ENCODE measurements at regions not wholly inside any gene's neighbourhood (a gene's known extent, or its start where the extent isn't known, plus 50 kb on each side); places are given as distances from the start of the nearest gene placed in this dataset.

DNA sequence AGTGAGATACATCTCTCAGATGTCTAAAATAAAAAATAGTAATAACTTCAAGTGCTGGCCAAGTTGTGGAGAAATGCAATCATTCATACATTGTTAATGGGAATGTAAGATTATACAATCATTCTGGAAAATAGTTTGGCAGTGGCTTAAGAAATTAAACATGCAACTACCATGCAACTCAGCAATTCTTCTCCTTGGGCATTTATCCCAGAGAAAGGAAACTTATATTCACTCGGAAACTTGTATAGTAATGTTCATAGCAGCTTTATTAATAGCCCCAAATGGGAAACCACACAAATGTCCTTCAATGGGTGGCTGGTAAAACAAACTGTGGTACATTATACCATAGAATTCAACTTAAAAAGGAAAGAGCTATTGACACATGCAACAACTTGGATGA is 274.0 kb upstream of the SPRED2 start:
- CTCF ChIA-PET = no interaction called here
- DNase-seq (ENCODE audit: extremely low spot score) = no peak
- POLR2A ChIA-PET = no interaction called here
- TF ChIP-seq, protein P1, sequence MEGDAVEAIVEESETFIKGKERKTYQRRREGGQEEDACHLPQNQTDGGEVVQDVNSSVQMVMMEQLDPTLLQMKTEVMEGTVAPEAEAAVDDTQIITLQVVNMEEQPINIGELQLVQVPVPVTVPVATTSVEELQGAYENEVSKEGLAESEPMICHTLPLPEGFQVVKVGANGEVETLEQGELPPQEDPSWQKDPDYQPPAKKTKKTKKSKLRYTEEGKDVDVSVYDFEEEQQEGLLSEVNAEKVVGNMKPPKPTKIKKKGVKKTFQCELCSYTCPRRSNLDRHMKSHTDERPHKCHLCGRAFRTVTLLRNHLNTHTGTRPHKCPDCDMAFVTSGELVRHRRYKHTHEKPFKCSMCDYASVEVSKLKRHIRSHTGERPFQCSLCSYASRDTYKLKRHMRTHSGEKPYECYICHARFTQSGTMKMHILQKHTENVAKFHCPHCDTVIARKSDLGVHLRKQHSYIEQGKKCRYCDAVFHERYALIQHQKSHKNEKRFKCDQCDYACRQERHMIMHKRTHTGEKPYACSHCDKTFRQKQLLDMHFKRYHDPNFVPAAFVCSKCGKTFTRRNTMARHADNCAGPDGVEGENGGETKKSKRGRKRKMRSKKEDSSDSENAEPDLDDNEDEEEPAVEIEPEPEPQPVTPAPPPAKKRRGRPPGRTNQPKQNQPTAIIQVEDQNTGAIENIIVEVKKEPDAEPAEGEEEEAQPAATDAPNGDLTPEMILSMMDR (IDR thresholded peaks at IDR 0.05; ENCODE audit: control extremely low read depth, extremely low read depth, low read depth, missing control alignments) = no peak

DNA sequence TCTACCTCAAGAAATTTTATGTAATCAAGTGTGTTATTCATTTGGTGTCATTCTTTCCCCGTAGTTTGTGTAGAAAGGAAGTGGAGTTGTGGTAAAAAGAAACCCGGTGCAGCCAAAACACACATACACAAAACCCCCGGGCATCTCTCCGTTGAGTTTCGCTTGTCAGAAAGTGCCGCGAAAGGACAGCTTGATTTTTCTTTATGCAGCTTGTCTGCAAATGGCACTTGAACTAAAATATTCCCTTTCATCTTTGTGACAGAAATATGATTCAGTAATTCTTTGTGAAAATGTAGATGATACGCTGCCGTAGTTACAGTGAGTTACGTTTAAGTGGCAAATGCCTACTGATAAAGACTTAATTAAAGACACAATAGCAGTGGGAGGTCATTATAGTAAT is 268.8 kb upstream of the SPRED2 start:
- TF ChIP-seq, protein P1 (IDR thresholded peaks at IDR 0.05; ENCODE audit: control extremely low read depth, extremely low read depth, low read depth, missing control alignments) = no peak
- no peak for DNase-seq (ENCODE audit: extremely low spot score)
- CTCF ChIA-PET = no interaction called here
- POLR2A ChIA-PET = no interaction called here

DNA sequence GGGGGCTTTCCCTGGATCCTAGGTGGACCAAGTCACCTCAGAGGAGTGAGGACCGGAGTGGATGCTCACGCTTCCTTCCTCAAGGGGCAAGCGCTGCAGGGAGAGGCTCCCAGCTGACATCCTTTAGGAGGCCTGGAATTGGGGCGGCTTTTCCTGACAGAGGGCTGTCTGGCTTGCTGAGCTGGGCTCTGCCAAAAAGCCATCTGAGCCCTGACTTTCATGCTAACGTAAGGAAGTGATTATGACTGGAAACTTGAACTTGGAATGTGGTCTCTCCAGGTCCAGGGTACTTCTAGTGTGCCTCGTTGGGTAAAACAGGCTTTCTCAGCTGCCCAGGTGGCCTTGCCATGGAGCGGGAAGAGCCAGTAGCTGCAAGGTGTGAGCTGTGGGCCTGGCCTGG is 268.3 kb upstream of the SPRED2 start:
- TF ChIP-seq, protein P1 (IDR thresholded peaks at IDR 0.05; ENCODE audit: control extremely low read depth, extremely low read depth, low read depth, missing control alignments) = no peak
- POLR2A ChIA-PET = no interaction called here

DNA sequence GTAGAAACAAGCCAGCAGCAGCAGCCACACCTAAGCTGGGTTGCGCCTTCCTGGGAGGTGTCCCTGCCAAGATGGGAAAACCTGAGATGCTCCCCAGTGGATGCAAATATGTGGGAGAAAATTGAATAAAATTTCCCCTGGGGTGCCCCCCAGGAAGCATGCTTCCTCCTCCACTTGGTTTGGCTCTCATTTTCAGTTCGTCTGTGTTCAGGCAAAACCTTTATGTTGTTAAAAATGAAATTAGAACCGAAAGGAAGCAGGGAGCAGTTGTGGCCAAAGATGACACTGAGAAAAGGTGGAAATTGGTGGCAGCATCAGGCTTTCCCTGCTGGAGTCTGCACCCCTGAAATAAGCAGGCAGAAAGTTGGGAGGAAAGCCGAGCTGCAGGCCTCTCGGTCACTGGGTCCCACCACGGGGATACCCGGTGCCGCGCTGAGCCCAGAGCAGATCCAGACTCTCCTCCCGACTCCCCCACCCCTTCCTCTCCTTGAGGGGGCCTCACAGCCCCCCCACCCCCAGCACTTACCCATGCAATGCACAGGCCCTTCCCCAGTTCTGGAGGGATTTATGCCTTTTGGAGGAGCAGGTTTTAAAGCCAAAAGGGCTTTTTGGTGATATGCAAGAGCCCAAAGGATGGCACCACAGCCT is 267.7 kb upstream of the SPRED2 start:
- CTCF ChIA-PET = interaction anchor here (1.1 to 2.4 kb wide), 2 partner anchors 11 to 12 kb away, joined by 5 to 11 read pairs; no protein-coding TSS in a partner anchor

More for the DNA sequence above, 268.3 kb upstream of the SPRED2 start:
- no peak for DNase-seq (ENCODE audit: extremely low spot score)
- CTCF ChIA-PET = no interaction called here

DNA sequence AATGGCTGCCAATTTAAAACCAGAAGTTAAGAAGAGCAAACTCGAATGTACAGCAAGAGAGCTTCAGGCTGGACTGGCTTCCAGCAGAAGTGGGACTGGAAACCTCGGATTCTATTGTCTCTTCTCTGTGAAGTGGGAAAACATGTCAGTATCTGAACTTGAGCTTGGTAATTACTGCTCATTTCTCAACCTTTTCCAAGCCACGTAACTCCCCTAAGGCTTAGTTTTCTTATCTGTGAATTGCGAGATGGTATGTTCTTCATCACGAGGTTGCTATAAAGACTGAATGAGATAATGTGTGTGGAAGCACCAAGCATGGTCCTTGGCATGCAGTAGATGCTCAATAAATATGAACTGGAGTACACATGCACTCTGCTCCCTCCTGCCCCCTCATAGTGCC is 259.4 kb upstream of the SPRED2 start:
- ChIA-PET POLR2A (no interaction called here), CTCF (no interaction called here)
- no peak for DNase-seq (ENCODE audit: extremely low spot score)
- TF ChIP-seq, protein P1 (IDR thresholded peaks at IDR 0.05; ENCODE audit: control extremely low read depth, extremely low read depth, low read depth, missing control alignments) = no peak

More for the DNA sequence above, 267.7 kb upstream of the SPRED2 start:
- TF ChIP-seq, protein P1 (IDR thresholded peaks at IDR 0.05; ENCODE audit: control extremely low read depth, extremely low read depth, low read depth, missing control alignments) = no peak
- POLR2A ChIA-PET = no interaction called here
- peak; percentile 28 for DNase-seq (ENCODE audit: extremely low spot score)

DNA sequence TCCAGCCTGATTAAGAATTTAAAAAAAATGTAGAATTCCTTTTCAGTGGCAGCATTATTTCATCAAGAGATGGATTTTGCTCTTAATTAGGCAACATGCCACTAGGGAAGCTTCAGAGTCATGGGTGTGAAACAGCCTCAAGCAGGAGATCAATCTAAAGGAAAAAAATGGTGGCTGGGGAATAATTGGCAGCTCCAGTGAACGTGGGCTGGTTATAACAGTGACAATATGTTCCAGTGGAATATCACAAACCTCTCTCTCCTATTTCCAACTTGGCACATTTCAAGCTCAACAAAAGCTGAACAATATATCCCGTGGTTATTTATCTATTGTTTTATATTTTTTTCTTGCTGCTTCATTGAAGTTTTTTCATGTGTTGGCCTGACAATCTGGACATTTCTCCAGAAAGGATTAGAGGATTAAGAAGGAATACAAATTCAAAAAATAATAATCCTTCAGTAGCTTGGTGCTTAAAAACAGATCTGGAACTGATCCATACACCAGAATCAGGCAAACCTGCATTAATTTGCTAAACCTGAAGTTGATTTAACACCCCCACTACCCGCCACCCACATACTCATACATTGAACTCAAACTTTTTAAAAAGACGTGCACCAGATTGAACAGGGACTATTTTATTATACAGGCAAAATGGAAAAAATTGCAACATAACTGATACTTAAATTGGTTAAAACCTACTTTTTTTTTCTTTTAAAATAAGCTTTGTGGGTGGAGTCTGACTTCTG is 255.9 kb upstream of the SPRED2 start:
- TF ChIP-seq, protein P1 (IDR thresholded peaks at IDR 0.05; ENCODE audit: control extremely low read depth, extremely low read depth, low read depth, missing control alignments) = no peak
- CTCF ChIA-PET = interaction anchor here (1.2 to 1.8 kb wide), 5 partner anchors 11 to 27 kb away, joined by 3 to 5 read pairs (median 3); no protein-coding TSS in a partner anchor

More for the DNA sequence above, 255.9 kb upstream of the SPRED2 start:
- no peak for DNase-seq (ENCODE audit: extremely low spot score)
- POLR2A ChIA-PET = no interaction called here

Data from GM10248 (cell line).